Naive thymus-derived CD4-positive, alpha-beta T cell (primary cell): ENCODE measurements at regions not wholly inside any gene's neighbourhood (a gene's known extent, or its start where the extent isn't known, plus 50 kb on each side); places are given as distances from the start of the nearest gene placed in this dataset.
"Not testable (repeated sequence)": the region's sequence is repeated elsewhere in the genome, so short reads cannot be mapped to it uniquely, and the experiment has no call there.

Experiments
- ATAC-seq: fragments of 150-1000 bp; cut with Tn5 transposase; 2 replicates; pipeline ENCODE4 v1.10.0; 2021; ENCODE audit warnings: mild to moderate bottlenecking, moderate library complexity
- CTCF ChIA-PET: fragments of 350-600 bp; sonication (Branson Sonifier 250); formaldehyde crosslinking; loops from one replicate; lab custom pipeline; 2021; ENCODE audit warnings: antibody characterized with exemption; lab: Charles Lee
- POLR2A ChIA-PET: fragments of 350-600 bp; sonication (Branson Sonifier 250); formaldehyde crosslinking; loops from one replicate; lab custom pipeline; 2021; ENCODE audit warnings: antibody characterized with exemption, inconsistent platforms; lab: Charles Lee
- DNase-seq, 9 donors: peaks; one replicate each; pipeline versions ENCODE4 v3.0.0 to v3.0.0-alpha.2; 2020 to 2022; ENCODE audit warnings: mixed read lengths in 1 of 9
- H3K27ac ChIP-seq: one replicate; pipeline ENCODE4 v1.7.0; 2013; ENCODE audit warnings: mild to moderate bottlenecking, low read depth, low read length, moderate library complexity
- H3K27me3 ChIP-seq, 2 donors: one replicate each; pipeline ENCODE4 v1.7.0; 2013; ENCODE audit warnings: low read length in 2 of 2, mild to moderate bottlenecking in 2 of 2, moderate library complexity in 2 of 2; ENCODE audit not compliant: control insufficient read depth in 2 of 2, insufficient read depth in 2 of 2
- H3K36me3 ChIP-seq, 3 experiments: 1 replicate in 2 of 3; 2 replicates in 1 of 3; pipeline ENCODE4 v1.7.0; 2013; ENCODE audit warnings: low read length in 3 of 3, mild to moderate bottlenecking in 3 of 3, moderate library complexity in 1 of 3; ENCODE audit not compliant: insufficient read depth in 3 of 3, control insufficient read depth in 2 of 3
- H3K4me1 ChIP-seq, 2 donors: one replicate each; pipeline ENCODE4 v1.7.0; 2013; ENCODE audit warnings: low read length in 2 of 2, mild to moderate bottlenecking in 2 of 2, moderate library complexity in 1 of 2; ENCODE audit not compliant: control insufficient read depth in 2 of 2, insufficient read depth in 2 of 2
- H3K4me3 ChIP-seq: 2 replicates; pipeline ENCODE4 v1.7.0; 2013; ENCODE audit warnings: mild to moderate bottlenecking, low read length
- H3K9me3 ChIP-seq, 3 experiments: 1 replicate in 2 of 3; 2 replicates in 1 of 3; pipeline ENCODE4 v1.7.0; 2013; ENCODE audit warnings: low read length in 3 of 3; ENCODE audit not compliant: control insufficient read depth in 2 of 3
- H3K27ac Mint-ChIP-seq, 9 donors: one replicate each; pipeline ENCODE4 v1.8.0; 2020 to 2022; ENCODE audit warnings: mixed read lengths in 9 of 9, mild to moderate bottlenecking in 8 of 9, moderate library complexity in 5 of 9, inconsistent platforms in 2 of 9
- H3K27me3 Mint-ChIP-seq, 5 donors: one replicate each; pipeline ENCODE4 v1.8.0; 2021 to 2022; ENCODE audit warnings: mixed read lengths in 5 of 5, mild to moderate bottlenecking in 1 of 5
- H3K36me3 Mint-ChIP-seq, 5 donors: one replicate each; pipeline ENCODE4 v1.8.0; 2020 to 2022; ENCODE audit warnings: mixed read lengths in 5 of 5, mild to moderate bottlenecking in 3 of 5, inconsistent platforms in 1 of 5
- H3K4me1 Mint-ChIP-seq, 7 donors: one replicate each; pipeline ENCODE4 v1.8.0; 2020 to 2022; ENCODE audit warnings: mixed read lengths in 7 of 7, mild to moderate bottlenecking in 3 of 7, inconsistent platforms in 1 of 7
- H3K4me3 Mint-ChIP-seq, 10 donors: one replicate each; pipeline ENCODE4 v1.8.0; 2020 to 2022; ENCODE audit warnings: mild to moderate bottlenecking in 10 of 10, mixed read lengths in 10 of 10, moderate library complexity in 6 of 10, inconsistent platforms in 2 of 10
- H3K9me3 Mint-ChIP-seq, 11 donors: one replicate each; pipeline ENCODE4 v1.8.0; 2020 to 2022; ENCODE audit warnings: mixed read lengths in 11 of 11, mild to moderate bottlenecking in 4 of 11, inconsistent platforms in 1 of 11, moderate library complexity in 1 of 11
- intact Hi-C, 2 donors: fragments of 100-400 bp; cut with micrococcal nuclease; formaldehyde crosslinking; loops; one replicate each; pipeline ENCODE4 v1.15.1; 2023

- Mint-ChIP-seq H3K9me3 (peaks cover 0 to 11% (median 3%) of the 10 kb centered on the region in 11 donors), H3K27me3 (peaks cover 0 to 30% (median 7%) of the 10 kb centered on the region in 5 donors), H3K36me3 (no peaks in the 10 kb centered on the region), H3K4me3 (no peak overlapping the region), H3K27ac (no peak overlapping the region), H3K4me1 (no peaks in the 10 kb centered on the region)
- Histone ChIP-seq H3K27me3 (no peaks in the 10 kb centered on the region), H3K4me3 (no peak overlapping the region), H3K9me3 (no peaks in the 10 kb centered on the region), H3K27ac (no peak overlapping the region), H3K4me1 (no peaks in the 10 kb centered on the region), H3K36me3 (no peaks in the 10 kb centered on the region)
- POLR2A ChIA-PET, result no interaction called here
- ATAC-seq, result no peak
- CTCF ChIA-PET, result no interaction called here
- DNase-seq, result no peak
- intact Hi-C loops, result no loop called here
Measured at GRCh38 chr7:42720991-42721796, 190.7 kb downstream of the C7orf25 start.

GRCh38 chr7:42720012-42720411 lies 191.9 kb downstream of the C7orf25 start:
- H3K27ac Mint-ChIP-seq, result no peak overlapping the region
- H3K27me3 ChIP-seq, result no peaks in the 10 kb centered on the region

GRCh38 chr7:42718466-42718865 lies 193.4 kb downstream of the C7orf25 start:
- H3K4me1 Mint-ChIP-seq, H3K27ac ChIP-seq, H3K27me3 ChIP-seq, intact Hi-C loops, H3K36me3 Mint-ChIP-seq, DNase-seq, ATAC-seq, H3K4me3 Mint-ChIP-seq, CTCF ChIA-PET, H3K4me3 ChIP-seq, H3K9me3 ChIP-seq, H3K4me1 ChIP-seq, H3K36me3 ChIP-seq, POLR2A ChIA-PET, H3K27ac Mint-ChIP-seq: not testable (repeated sequence)
- Mint-ChIP-seq H3K27me3 (peaks cover 0 to 15% (median 5%) of the 10 kb centered on the region in 5 donors), H3K9me3 (peaks cover 1 to 15% (median 6%) of the 10 kb centered on the region in 11 donors)

More at GRCh38 chr7:42720012-42720411, 191.9 kb downstream of the C7orf25 start:
- Mint-ChIP-seq H3K9me3 (peaks cover 0 to 11% (median 3%) of the 10 kb centered on the region in 11 donors), H3K4me1 (no peaks in the 10 kb centered on the region), H3K36me3 (no peaks in the 10 kb centered on the region), H3K27me3 (peaks cover 0 to 21% (median 5%) of the 10 kb centered on the region in 5 donors), H3K4me3 (no peak overlapping the region)
- POLR2A ChIA-PET, result no interaction called here
- Histone ChIP-seq H3K9me3 (no peaks in the 10 kb centered on the region), H3K36me3 (no peaks in the 10 kb centered on the region), H3K4me3 (no peak overlapping the region), H3K27ac (no peak overlapping the region), H3K4me1 (no peaks in the 10 kb centered on the region)
- CTCF ChIA-PET, result no interaction called here
- DNase-seq (no peak), ATAC-seq (no peak)
- intact Hi-C loops, result no loop called here

- Histone ChIP-seq H3K9me3 (no peaks in the 10 kb centered on the region), H3K27me3 (no peaks in the 10 kb centered on the region), H3K27ac (no peak overlapping the region), H3K4me3 (no peak overlapping the region), H3K36me3 (no peaks in the 10 kb centered on the region), H3K4me1 (no peaks in the 10 kb centered on the region)
- Mint-ChIP-seq H3K9me3 (peaks cover 1 to 20% (median 6%) of the 10 kb centered on the region in 11 donors), H3K4me1 (no peaks in the 10 kb centered on the region), H3K27ac (no peak overlapping the region), H3K27me3 (peaks cover 0 to 15% (median 5%) of the 10 kb centered on the region in 5 donors), H3K4me3 (no peak overlapping the region), H3K36me3 (no peaks in the 10 kb centered on the region)
- DNase-seq (no peak), ATAC-seq (no peak)
- ChIA-PET POLR2A (no interaction called here), CTCF (no interaction called here)
- intact Hi-C loops, result no loop called here
Measured at GRCh38 chr7:42714356-42714755, 197.5 kb downstream of the C7orf25 start.

GRCh38 chr7:42709284-42709683 lies 202.6 kb downstream of the C7orf25 start:
- H3K4me3 Mint-ChIP-seq, result no peak overlapping the region
- H3K27me3 ChIP-seq, result no peaks in the 10 kb centered on the region
- no peak overlapping the region for H3K27ac ChIP-seq
- intact Hi-C loops, result no loop called here
- H3K9me3 Mint-ChIP-seq, result peaks cover 0 to 17% (median 3%) of the 10 kb centered on the region in 11 donors
- H3K36me3 ChIP-seq, result no peaks in the 10 kb centered on the region
- no peak for ATAC-seq
- DNase-seq, result no peak
- H3K4me1 ChIP-seq, result no peaks in the 10 kb centered on the region
- ChIA-PET POLR2A (no interaction called here), CTCF (no interaction called here)
- no peak overlapping the region for H3K4me3 ChIP-seq
- H3K27me3 Mint-ChIP-seq, result peaks cover 0 to 11% (median 3%) of the 10 kb centered on the region in 5 donors
- H3K9me3 ChIP-seq, result no peaks in the 10 kb centered on the region
- H3K27ac Mint-ChIP-seq, result no peak overlapping the region
- H3K4me1 Mint-ChIP-seq, result no peaks in the 10 kb centered on the region
- no peaks in the 10 kb centered on the region for H3K36me3 Mint-ChIP-seq

- ChIA-PET POLR2A (no interaction called here), CTCF (no interaction called here)
- H3K4me3 ChIP-seq, result no peak overlapping the region
- H3K36me3 ChIP-seq, result no peaks in the 10 kb centered on the region
- no peaks in the 10 kb centered on the region for H3K4me1 ChIP-seq
- Mint-ChIP-seq H3K27me3 (peaks cover 0 to 11% (median 3%) of the 10 kb centered on the region in 5 donors), H3K36me3 (no peaks in the 10 kb centered on the region), H3K9me3 (peaks cover 0 to 4% (median 0%) of the 10 kb centered on the region in 11 donors), H3K27ac (no peak overlapping the region), H3K4me1 (no peaks in the 10 kb centered on the region), H3K4me3 (no peak overlapping the region)
- H3K27me3 ChIP-seq, result no peaks in the 10 kb centered on the region
- DNase-seq (no peak), ATAC-seq (no peak)
- H3K9me3 ChIP-seq, result no peaks in the 10 kb centered on the region
- intact Hi-C loops, result no loop called here
- no peak overlapping the region for H3K27ac ChIP-seq
Measured at GRCh38 chr7:42704710-42705109, 207.2 kb downstream of the C7orf25 start.

- H3K9me3 Mint-ChIP-seq, result peaks cover 0 to 4% (median 0%) of the 10 kb centered on the region in 11 donors
- ATAC-seq (no peak), DNase-seq (no peak)
- no peak overlapping the region for H3K27ac Mint-ChIP-seq
- Histone ChIP-seq H3K9me3 (no peaks in the 10 kb centered on the region), H3K4me3 (no peak overlapping the region), H3K4me1 (no peaks in the 10 kb centered on the region), H3K27me3 (no peaks in the 10 kb centered on the region), H3K27ac (no peak overlapping the region), H3K36me3 (no peaks in the 10 kb centered on the region)
- no peaks in the 10 kb centered on the region for H3K4me1 Mint-ChIP-seq
- ChIA-PET CTCF (interaction anchor here (0.5 kb wide), 1 partner anchor 14 kb away, joined by 3 read pairs; no protein-coding TSS in a partner anchor), POLR2A (no interaction called here)
- intact Hi-C loops, result no loop called here
- no peaks in the 10 kb centered on the region for H3K36me3 Mint-ChIP-seq
- H3K4me3 Mint-ChIP-seq, result no peak overlapping the region
- H3K27me3 Mint-ChIP-seq, result peaks cover 0 to 6% (median 0%) of the 10 kb centered on the region in 5 donors
Measured at GRCh38 chr7:42702647-42703046, 209.2 kb downstream of the C7orf25 start.
